WTC11 (cell line): ENCODE measurements at regions not wholly inside any gene's neighbourhood (a gene's known extent, or its start where the extent isn't known, plus 50 kb on each side); places are given as distances from the start of the nearest gene placed in this dataset.

Source experiments
- ATAC-seq: fragments of 200-7000 bp; cut with Tn5 transposase; 2 replicates; pipeline ENCODE4 v1.10.0; 2021; ENCODE audit warnings: mild to moderate bottlenecking, moderate library complexity
- CTCF ChIA-PET: fragments of 300-600 bp; sonication (Branson Sonifier 250); formaldehyde crosslinking; loops from one replicate; lab custom pipeline; 2021; ENCODE audit warnings: antibody characterized with exemption; lab: Charles Lee
- POLR2A ChIA-PET: fragments of 350-600 bp; sonication (Branson Sonifier 250); formaldehyde crosslinking; loops from one replicate; lab custom pipeline; 2021; ENCODE audit warnings: antibody characterized with exemption; lab: Charles Lee
- DNase-seq: peaks from one replicate; pipeline ENCODE4 v3.0.0; 2021; ENCODE audit warnings: low spot score
- H3K27ac Mint-ChIP-seq: 2 replicates; pipeline ENCODE4 v1.8.0; 2021; ENCODE audit warnings: mixed read lengths
- H3K27me3 Mint-ChIP-seq: 2 replicates; pipeline ENCODE4 v1.8.0; 2021; ENCODE audit warnings: low read depth, mild to moderate bottlenecking, moderate library complexity, mixed read lengths
- H3K36me3 Mint-ChIP-seq: 2 replicates; pipeline ENCODE4 v1.8.0; 2021; ENCODE audit warnings: mixed read lengths
- H3K4me1 Mint-ChIP-seq: 2 replicates; pipeline ENCODE4 v1.8.0; 2022; ENCODE audit warnings: mixed read lengths
- H3K4me3 Mint-ChIP-seq: 2 replicates; pipeline ENCODE4 v1.8.0; 2021; ENCODE audit warnings: mild to moderate bottlenecking, moderate library complexity, mixed read lengths
- H3K9me3 Mint-ChIP-seq: 2 replicates; pipeline ENCODE4 v1.8.0; 2021; ENCODE audit warnings: mixed read lengths
- CREB1 ChIP-seq: sonication (generic); formaldehyde crosslinking; IDR thresholded peaks from 2 replicates; pipeline ENCODE4 v1.8.0; 2023; ENCODE audit warnings: mild to moderate bottlenecking, missing genetic modification reagents
- ELF4 ChIP-seq: sonication (generic); formaldehyde crosslinking; IDR thresholded peaks from 2 replicates; pipeline ENCODE4 v1.8.1; 2022; ENCODE audit warnings: low read depth, mild to moderate bottlenecking, moderate library complexity, missing genetic modification reagents
- KAT7 ChIP-seq: sonication (generic); formaldehyde crosslinking; IDR thresholded peaks from 2 replicates; pipeline ENCODE4 v1.8.1; 2023; ENCODE audit warnings: missing genetic modification reagents, mild to moderate bottlenecking, borderline replicate concordance
- MXD4 ChIP-seq: fragments of 250-450 bp; sonication (Bioruptor Pico); IDR thresholded peaks from 2 replicates; pipeline ENCODE4 v1.8.0; 2021; ENCODE audit warnings: mild to moderate bottlenecking, moderate library complexity, borderline replicate concordance
- NFYB ChIP-seq: sonication (generic); formaldehyde crosslinking; conservative IDR thresholded peaks from 2 replicates; pipeline ENCODE4 v1.8.0; 2022; ENCODE audit warnings: low read depth, missing genetic modification reagents
- NR1H2 ChIP-seq: sonication (generic); formaldehyde crosslinking; IDR thresholded peaks from 2 replicates; pipeline ENCODE4 v1.9.0; 2021; ENCODE audit warnings: mild to moderate bottlenecking, moderate library complexity, missing genetic modification reagents
- OVOL2 ChIP-seq: fragments of 250-450 bp; sonication (Bioruptor Pico); IDR thresholded peaks from 2 replicates; pipeline ENCODE4 v1.9.0; 2021; ENCODE audit warnings: mild to moderate bottlenecking, borderline replicate concordance
- PRRX2 ChIP-seq: fragments of 250-450 bp; sonication (Bioruptor Pico); IDR thresholded peaks from 2 replicates; pipeline ENCODE4 v1.8.0; 2021; ENCODE audit warnings: mild to moderate bottlenecking
- SMAD3 ChIP-seq: sonication (generic); formaldehyde crosslinking; IDR thresholded peaks from 2 replicates; pipeline ENCODE4 v1.8.0; 2022; ENCODE audit warnings: missing genetic modification reagents, mild to moderate bottlenecking, borderline replicate concordance
- SMAD4 ChIP-seq: sonication (generic); formaldehyde crosslinking; IDR thresholded peaks from 2 replicates; pipeline ENCODE4 v1.8.0; 2022; ENCODE audit warnings: mild to moderate bottlenecking, missing genetic modification reagents
- TCF7 ChIP-seq: sonication (generic); formaldehyde crosslinking; IDR thresholded peaks from 2 replicates; pipeline ENCODE4 v1.8.0; 2022; ENCODE audit warnings: mild to moderate bottlenecking, low read depth, missing genetic modification reagents, moderate library complexity
- ZNF423 ChIP-seq: fragments of 250-450 bp; sonication (Bioruptor Pico); IDR thresholded peaks from 2 replicates; pipeline ENCODE4 v2.1.2; 2022; ENCODE audit warnings: mild to moderate bottlenecking, moderate library complexity
- ZNF671 ChIP-seq: fragments of 250-450 bp; sonication (Bioruptor Pico); IDR thresholded peaks from 2 replicates; pipeline ENCODE4 v1.8.0; 2021; ENCODE audit warnings: mild to moderate bottlenecking
- TF ChIP-seq, protein P1 (sequence below): sonication (generic); formaldehyde crosslinking; IDR thresholded peaks from 2 replicates; pipeline ENCODE4 v1.8.0; 2022; ENCODE audit warnings: mild to moderate bottlenecking, missing genetic modification reagents
- TF ChIP-seq, protein P2 (sequence below): sonication (generic); formaldehyde crosslinking; IDR thresholded peaks from 2 replicates; pipeline ENCODE4 v1.8.0; 2023; ENCODE audit warnings: missing genetic modification reagents
- TF ChIP-seq, protein P3 (sequence below): sonication (generic); formaldehyde crosslinking; IDR thresholded peaks from 2 replicates; pipeline ENCODE4 v1.8.1; 2023; ENCODE audit warnings: mild to moderate bottlenecking, missing genetic modification reagents, moderate library complexity
- TF ChIP-seq, protein P4 (sequence below): sonication (generic); formaldehyde crosslinking; IDR thresholded peaks from 2 replicates; pipeline ENCODE4 v1.8.1; 2022; ENCODE audit warnings: low read depth, mild to moderate bottlenecking, moderate library complexity, missing genetic modification reagents, borderline replicate concordance
- TF ChIP-seq, protein P5 (sequence below): sonication (generic); formaldehyde crosslinking; IDR thresholded peaks from 2 replicates; pipeline ENCODE4 v1.8.1; 2022; ENCODE audit warnings: missing genetic modification reagents, borderline replicate concordance
- TF ChIP-seq, protein P6 (sequence below): fragments of 250-450 bp; sonication (Bioruptor Pico); IDR thresholded peaks from 2 replicates; pipeline ENCODE4 v1.8.0; 2021; ENCODE audit warnings: mild to moderate bottlenecking
- TF ChIP-seq, protein P7 (sequence below): sonication (generic); formaldehyde crosslinking; IDR thresholded peaks from 2 replicates; pipeline ENCODE4 v1.8.1; 2023; ENCODE audit warnings: mild to moderate bottlenecking, missing genetic modification reagents

DNA sequence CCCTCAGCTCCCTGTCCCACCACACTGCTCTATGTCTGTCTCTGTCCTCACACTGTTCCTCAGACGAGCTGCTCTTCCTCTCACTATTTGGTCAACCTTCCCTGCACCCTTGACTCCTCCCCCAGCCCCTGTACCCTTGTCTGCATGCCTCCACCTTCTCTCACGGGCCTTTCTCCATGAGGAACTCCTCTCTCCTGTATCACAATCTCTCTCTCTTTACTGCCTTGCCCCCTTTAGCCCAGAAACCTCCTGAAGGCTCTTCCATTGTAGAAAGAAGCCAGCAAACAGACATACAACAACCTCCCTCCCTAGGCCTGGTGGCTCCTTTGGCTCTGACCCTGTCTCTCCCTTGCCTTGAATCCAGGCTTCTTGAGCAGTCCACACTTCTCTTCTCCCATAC lies 251.6 kb upstream of the CSF3R start:
- peaks cover 5% of the 10 kb centered on the region for H3K9me3 Mint-ChIP-seq
- ChIA-PET POLR2A (no interaction called here), CTCF (no interaction called here)
- TF ChIP-seq, protein P1, sequence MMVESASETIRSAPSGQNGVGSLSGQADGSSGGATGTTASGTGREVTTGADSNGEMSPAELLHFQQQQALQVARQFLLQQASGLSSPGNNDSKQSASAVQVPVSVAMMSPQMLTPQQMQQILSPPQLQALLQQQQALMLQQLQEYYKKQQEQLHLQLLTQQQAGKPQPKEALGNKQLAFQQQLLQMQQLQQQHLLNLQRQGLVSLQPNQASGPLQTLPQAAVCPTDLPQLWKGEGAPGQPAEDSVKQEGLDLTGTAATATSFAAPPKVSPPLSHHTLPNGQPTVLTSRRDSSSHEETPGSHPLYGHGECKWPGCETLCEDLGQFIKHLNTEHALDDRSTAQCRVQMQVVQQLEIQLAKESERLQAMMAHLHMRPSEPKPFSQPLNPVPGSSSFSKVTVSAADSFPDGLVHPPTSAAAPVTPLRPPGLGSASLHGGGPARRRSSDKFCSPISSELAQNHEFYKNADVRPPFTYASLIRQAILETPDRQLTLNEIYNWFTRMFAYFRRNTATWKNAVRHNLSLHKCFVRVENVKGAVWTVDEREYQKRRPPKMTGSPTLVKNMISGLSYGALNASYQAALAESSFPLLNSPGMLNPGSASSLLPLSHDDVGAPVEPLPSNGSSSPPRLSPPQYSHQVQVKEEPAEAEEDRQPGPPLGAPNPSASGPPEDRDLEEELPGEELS (CRISPR knock-in tag) = no peak
- TF ChIP-seq OVOL2 (CRISPR knock-in tag) (no peak), CREB1 (no peak), ELF4 (CRISPR knock-in tag) (no peak), PRRX2 (CRISPR knock-in tag) (no peak), KAT7 (CRISPR knock-in tag) (no peak), SMAD4 (CRISPR knock-in tag) (no peak), SMAD3 (CRISPR knock-in tag) (no peak), TCF7 (CRISPR knock-in tag) (no peak)
- H3K4me3 Mint-ChIP-seq = no peak overlapping the region
- H3K27me3 Mint-ChIP-seq = peaks cover 4% of the 10 kb centered on the region
- H3K4me1 Mint-ChIP-seq = peaks cover 46% of the 10 kb centered on the region
- ATAC-seq (no peak), DNase-seq (no peak)
- H3K27ac Mint-ChIP-seq = no peak overlapping the region
- H3K36me3 Mint-ChIP-seq = no peaks in the 10 kb centered on the region

DNA sequence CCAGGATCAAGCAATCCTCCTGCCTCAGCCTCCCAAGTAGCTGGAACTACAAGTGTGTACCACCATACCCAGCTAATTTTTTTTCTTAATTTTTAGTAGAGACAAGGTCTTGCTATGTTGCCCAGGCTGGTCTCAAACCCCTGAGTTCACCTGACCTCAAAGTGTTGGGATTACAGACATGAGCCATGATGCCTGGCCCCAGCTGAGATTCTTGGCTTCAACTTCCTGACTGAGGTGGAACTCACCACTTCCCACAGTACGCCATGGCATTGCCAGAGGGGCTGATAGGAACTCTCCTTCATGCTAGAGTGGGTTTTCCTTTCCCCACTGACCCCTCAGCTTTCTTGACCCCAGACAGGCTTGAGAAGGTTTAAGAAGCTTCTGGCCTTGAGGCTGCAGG lies 251.0 kb upstream of the CSF3R start:
- Mint-ChIP-seq H3K27me3 (peaks cover 5% of the 10 kb centered on the region), H3K4me1 (peaks cover 42% of the 10 kb centered on the region), H3K4me3 (no peak overlapping the region), H3K36me3 (no peaks in the 10 kb centered on the region), H3K27ac (no peak overlapping the region), H3K9me3 (peaks cover 5% of the 10 kb centered on the region)
- no peak for ATAC-seq
- DNase-seq = no peak
- POLR2A ChIA-PET = no interaction called here
- CTCF ChIA-PET = interaction anchor here (0.7 to 0.9 kb wide), 2 partner anchors 130 to 304 kb away, joined by 3 to 4 read pairs; no protein-coding TSS in a partner anchor
- TF ChIP-seq, protein P2, sequence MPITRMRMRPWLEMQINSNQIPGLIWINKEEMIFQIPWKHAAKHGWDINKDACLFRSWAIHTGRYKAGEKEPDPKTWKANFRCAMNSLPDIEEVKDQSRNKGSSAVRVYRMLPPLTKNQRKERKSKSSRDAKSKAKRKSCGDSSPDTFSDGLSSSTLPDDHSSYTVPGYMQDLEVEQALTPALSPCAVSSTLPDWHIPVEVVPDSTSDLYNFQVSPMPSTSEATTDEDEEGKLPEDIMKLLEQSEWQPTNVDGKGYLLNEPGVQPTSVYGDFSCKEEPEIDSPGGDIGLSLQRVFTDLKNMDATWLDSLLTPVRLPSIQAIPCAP = no peak
- no peak for TF ChIP-seq NR1H2
- no peak for TF ChIP-seq ZNF671 (CRISPR knock-in tag)
- TF ChIP-seq, protein P3, sequence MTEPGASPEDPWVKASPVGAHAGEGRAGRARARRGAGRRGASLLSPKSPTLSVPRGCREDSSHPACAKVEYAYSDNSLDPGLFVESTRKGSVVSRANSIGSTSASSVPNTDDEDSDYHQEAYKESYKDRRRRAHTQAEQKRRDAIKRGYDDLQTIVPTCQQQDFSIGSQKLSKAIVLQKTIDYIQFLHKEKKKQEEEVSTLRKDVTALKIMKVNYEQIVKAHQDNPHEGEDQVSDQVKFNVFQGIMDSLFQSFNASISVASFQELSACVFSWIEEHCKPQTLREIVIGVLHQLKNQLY (CRISPR knock-in tag) = no peak

DNA sequence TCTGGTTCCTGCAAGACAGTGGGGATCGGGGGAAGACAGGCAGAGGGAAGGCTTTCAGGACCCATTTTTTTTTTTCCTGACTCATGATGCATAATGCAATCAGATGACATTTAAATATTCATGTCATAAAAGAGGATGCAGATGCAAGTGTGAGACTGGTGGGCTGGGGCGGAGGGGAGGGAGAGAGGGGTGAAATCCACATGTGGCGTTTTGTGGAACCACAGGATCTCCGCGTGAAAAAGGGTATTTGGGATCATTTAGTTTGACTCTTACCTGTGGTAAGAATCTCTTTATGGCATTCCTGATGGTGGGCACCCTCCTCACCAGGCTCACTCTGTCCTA lies 249.3 kb upstream of the CSF3R start:
- CTCF ChIA-PET = interaction anchor here (0.7 to 1.3 kb wide), 4 partner anchors 10 to 304 kb away, joined by 3 to 7 read pairs (median 4); no protein-coding TSS in a partner anchor
- H3K36me3 Mint-ChIP-seq = no peaks in the 10 kb centered on the region

More for the DNA sequence above, 249.3 kb upstream of the CSF3R start:
- no peak overlapping the region for H3K4me3 Mint-ChIP-seq
- peaks cover 3% of the 10 kb centered on the region for H3K27me3 Mint-ChIP-seq
- TF ChIP-seq MXD4 (CRISPR knock-in tag) (no peak), NFYB (CRISPR knock-in tag) (no peak), ZNF423 (CRISPR knock-in tag) (no peak)
- TF ChIP-seq, protein P4, sequence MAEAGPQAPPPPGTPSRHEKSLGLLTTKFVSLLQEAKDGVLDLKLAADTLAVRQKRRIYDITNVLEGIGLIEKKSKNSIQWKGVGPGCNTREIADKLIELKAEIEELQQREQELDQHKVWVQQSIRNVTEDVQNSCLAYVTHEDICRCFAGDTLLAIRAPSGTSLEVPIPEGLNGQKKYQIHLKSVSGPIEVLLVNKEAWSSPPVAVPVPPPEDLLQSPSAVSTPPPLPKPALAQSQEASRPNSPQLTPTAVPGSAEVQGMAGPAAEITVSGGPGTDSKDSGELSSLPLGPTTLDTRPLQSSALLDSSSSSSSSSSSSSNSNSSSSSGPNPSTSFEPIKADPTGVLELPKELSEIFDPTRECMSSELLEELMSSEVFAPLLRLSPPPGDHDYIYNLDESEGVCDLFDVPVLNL (CRISPR knock-in tag) = no peak
- TF ChIP-seq, protein P5, sequence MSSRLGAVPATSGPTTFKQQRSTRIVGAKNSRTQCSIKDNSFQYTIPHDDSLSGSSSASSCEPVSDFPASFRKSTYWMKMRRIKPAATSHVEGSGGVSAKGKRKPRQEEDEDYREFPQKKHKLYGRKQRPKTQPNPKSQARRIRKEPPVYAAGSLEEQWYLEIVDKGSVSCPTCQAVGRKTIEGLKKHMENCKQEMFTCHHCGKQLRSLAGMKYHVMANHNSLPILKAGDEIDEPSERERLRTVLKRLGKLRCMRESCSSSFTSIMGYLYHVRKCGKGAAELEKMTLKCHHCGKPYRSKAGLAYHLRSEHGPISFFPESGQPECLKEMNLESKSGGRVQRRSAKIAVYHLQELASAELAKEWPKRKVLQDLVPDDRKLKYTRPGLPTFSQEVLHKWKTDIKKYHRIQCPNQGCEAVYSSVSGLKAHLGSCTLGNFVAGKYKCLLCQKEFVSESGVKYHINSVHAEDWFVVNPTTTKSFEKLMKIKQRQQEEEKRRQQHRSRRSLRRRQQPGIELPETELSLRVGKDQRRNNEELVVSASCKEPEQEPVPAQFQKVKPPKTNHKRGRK (CRISPR knock-in tag) = no peak
- TF ChIP-seq, protein P6, sequence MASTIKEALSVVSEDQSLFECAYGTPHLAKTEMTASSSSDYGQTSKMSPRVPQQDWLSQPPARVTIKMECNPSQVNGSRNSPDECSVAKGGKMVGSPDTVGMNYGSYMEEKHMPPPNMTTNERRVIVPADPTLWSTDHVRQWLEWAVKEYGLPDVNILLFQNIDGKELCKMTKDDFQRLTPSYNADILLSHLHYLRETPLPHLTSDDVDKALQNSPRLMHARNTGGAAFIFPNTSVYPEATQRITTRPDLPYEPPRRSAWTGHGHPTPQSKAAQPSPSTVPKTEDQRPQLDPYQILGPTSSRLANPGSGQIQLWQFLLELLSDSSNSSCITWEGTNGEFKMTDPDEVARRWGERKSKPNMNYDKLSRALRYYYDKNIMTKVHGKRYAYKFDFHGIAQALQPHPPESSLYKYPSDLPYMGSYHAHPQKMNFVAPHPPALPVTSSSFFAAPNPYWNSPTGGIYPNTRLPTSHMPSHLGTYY = no peak
- TF ChIP-seq, protein P1 (CRISPR knock-in tag) = no peak
- TF ChIP-seq, protein P7, sequence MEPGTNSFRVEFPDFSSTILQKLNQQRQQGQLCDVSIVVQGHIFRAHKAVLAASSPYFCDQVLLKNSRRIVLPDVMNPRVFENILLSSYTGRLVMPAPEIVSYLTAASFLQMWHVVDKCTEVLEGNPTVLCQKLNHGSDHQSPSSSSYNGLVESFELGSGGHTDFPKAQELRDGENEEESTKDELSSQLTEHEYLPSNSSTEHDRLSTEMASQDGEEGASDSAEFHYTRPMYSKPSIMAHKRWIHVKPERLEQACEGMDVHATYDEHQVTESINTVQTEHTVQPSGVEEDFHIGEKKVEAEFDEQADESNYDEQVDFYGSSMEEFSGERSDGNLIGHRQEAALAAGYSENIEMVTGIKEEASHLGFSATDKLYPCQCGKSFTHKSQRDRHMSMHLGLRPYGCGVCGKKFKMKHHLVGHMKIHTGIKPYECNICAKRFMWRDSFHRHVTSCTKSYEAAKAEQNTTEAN (CRISPR knock-in tag) = no peak
- TF ChIP-seq, all 79 proteins: peak for 0
- Mint-ChIP-seq H3K9me3 (peaks cover 5% of the 10 kb centered on the region), H3K4me1 (peaks cover 28% of the 10 kb centered on the region), H3K27ac (no peak overlapping the region)
- DNase-seq (no peak), ATAC-seq (no peak)
- POLR2A ChIA-PET = no interaction called here
